GM21529 (cell line): ENCODE measurements at regions not wholly inside any gene's neighbourhood (a gene's known extent, or its start where the extent isn't known, plus 50 kb on each side); places are given as distances from the start of the nearest gene placed in this dataset.
A peak's percentile ranks its signal among the peaks of the same experiment; 100 is the strongest.
"Not testable (repeated sequence)": the region's sequence is repeated elsewhere in the genome, so short reads cannot be mapped to it uniquely, and the experiment has no call there.

ENCODE experiments used
- ATAC-seq: cut with Tn5 transposase; IDR thresholded peaks from one replicate; pipeline ENCODE4 v1.9.1; 2021; ENCODE audit not compliant: unreplicated experiment

- ATAC-seq: no peak
Measured at GRCh38 chr13:33340631-33341030, 55.1 kb upstream of the STARD13 start.

GRCh38 chr13:33341861-33342452 is 56.4 kb upstream of the STARD13 start:
- no peak for ATAC-seq

GRCh38 chr13:33345842-33346241 is 60.3 kb upstream of the STARD13 start:
- no peak for ATAC-seq

GRCh38 chr13:33347861-33348260 is 62.3 kb upstream of the STARD13 start:
- ATAC-seq: no peak

- ATAC-seq: no peak
Measured at GRCh38 chr13:33348366-33348765, 62.8 kb upstream of the STARD13 start.

- ATAC-seq: no peak
Measured at GRCh38 chr13:33349288-33349985, 63.9 kb upstream of the STARD13 start.

GRCh38 chr13:33349986-33350826 is 64.7 kb upstream of the STARD13 start:
- no peak for ATAC-seq

GRCh38 chr13:33351319-33351718 is 65.8 kb upstream of the STARD13 start:
- no peak for ATAC-seq

GRCh38 chr13:33352041-33352440 is 66.5 kb upstream of the STARD13 start:
- ATAC-seq: no peak

- no peak for ATAC-seq
Measured at GRCh38 chr13:33352526-33352925, 67.0 kb upstream of the STARD13 start.

- ATAC-seq: peak; percentile 70
Measured at GRCh38 chr13:33353210-33353609, 67.7 kb upstream of the STARD13 start.

GRCh38 chr13:33353646-33354045 is 68.1 kb upstream of the STARD13 start:
- ATAC-seq: no peak

GRCh38 chr13:33355201-33355895 is 69.8 kb upstream of the STARD13 start:
- no peak for ATAC-seq

GRCh38 chr13:33358076-33358475 is 72.5 kb upstream of the STARD13 start:
- ATAC-seq: not testable (repeated sequence)

- no peak for ATAC-seq
Measured at GRCh38 chr13:33362986-33363727, 77.6 kb upstream of the STARD13 start.

GRCh38 chr13:33364192-33364591 is 78.6 kb upstream of the STARD13 start:
- ATAC-seq: no peak

- ATAC-seq: no peak
Measured at GRCh38 chr13:33366469-33367062, 81.0 kb upstream of the STARD13 start.

GRCh38 chr13:33367171-33367895 is 81.8 kb upstream of the STARD13 start:
- no peak for ATAC-seq

GRCh38 chr13:33367926-33368325 is 82.4 kb upstream of the STARD13 start:
- ATAC-seq: peak; percentile 78

GRCh38 chr13:33369073-33369472 is 83.5 kb upstream of the STARD13 start:
- no peak for ATAC-seq
